Thymus (tissue), 11 donors: ENCODE measurements at regions not wholly inside any gene's neighbourhood (a gene's known extent, or its start where the extent isn't known, plus 50 kb on each side); places are given as distances from the start of the nearest gene placed in this dataset.
A peak's percentile ranks its signal among the peaks of the same experiment; 100 is the strongest.

ENCODE experiments used
- DNase-seq, 9 donors: peaks; one replicate each; pipeline ENCODE4 v3.0.0-alpha.2; 2013; ENCODE audit warnings: low spot score in 9 of 9, low read depth in 6 of 9, missing footprints in 1 of 9
- H3K27ac ChIP-seq, 2 donors: one replicate each; pipeline ENCODE4 v1.5.1; 2013; ENCODE audit warnings: control low read depth in 1 of 2, low read depth in 1 of 2, low read length in 1 of 2, mild to moderate bottlenecking in 1 of 2, moderate library complexity in 1 of 2
- H3K27me3 ChIP-seq, 2 donors: one replicate each; pipeline ENCODE4 v1.5.1; 2013; ENCODE audit warnings: low read length in 1 of 2; ENCODE audit not compliant: control insufficient read depth in 2 of 2, insufficient read depth in 1 of 2
- H3K36me3 ChIP-seq, 2 donors: one replicate each; pipeline ENCODE4 v1.5.1; 2013; ENCODE audit warnings: low read length in 1 of 2, mild to moderate bottlenecking in 1 of 2, moderate library complexity in 1 of 2; ENCODE audit not compliant: control insufficient read depth in 2 of 2, insufficient read depth in 2 of 2
- H3K4me1 ChIP-seq, 2 donors: one replicate each; pipeline ENCODE4 v1.5.1; 2013; ENCODE audit warnings: low read length in 2 of 2; ENCODE audit not compliant: control insufficient read depth in 2 of 2, insufficient read depth in 2 of 2
- H3K4me3 ChIP-seq, 2 donors: one replicate each; pipeline ENCODE4 v1.5.1; 2013; ENCODE audit warnings: low read length in 2 of 2, control low read depth in 1 of 2, mild to moderate bottlenecking in 1 of 2
- H3K9me3 ChIP-seq, 2 donors: one replicate each; pipeline ENCODE4 v1.5.1; 2013; ENCODE audit warnings: low read length in 1 of 2, mild to moderate bottlenecking in 1 of 2; ENCODE audit not compliant: control insufficient read depth in 2 of 2, insufficient read depth in 1 of 2
- WGBS: extraction: QIAGEN DNeasy Blood & Tissue Kit; methylation state at CpG from one replicate; pipeline ENCODE4 v1.1.7; 2013; 5-methylcytosine and 5-hydroxymethylcytosine counted together
- donor health status: healthy.

- H3K4me1 ChIP-seq: no peaks in the 10 kb centered on the region
- no peak overlapping the region for H3K27ac ChIP-seq
- no peak overlapping the region for H3K4me3 ChIP-seq
- H3K27me3 ChIP-seq: no peaks in the 10 kb centered on the region
- H3K36me3 ChIP-seq: no peaks in the 10 kb centered on the region
- DNase-seq: no peak
- WGBS: 65% methylated on average over 1 of the region's 1 CpG
- peaks cover 0 to 4% of the 10 kb centered on the region in 2 donors for H3K9me3 ChIP-seq
These were observed 57.3 kb downstream of the MED10 start for GRCh38 chr5:6321078-6321477.

DNA sequence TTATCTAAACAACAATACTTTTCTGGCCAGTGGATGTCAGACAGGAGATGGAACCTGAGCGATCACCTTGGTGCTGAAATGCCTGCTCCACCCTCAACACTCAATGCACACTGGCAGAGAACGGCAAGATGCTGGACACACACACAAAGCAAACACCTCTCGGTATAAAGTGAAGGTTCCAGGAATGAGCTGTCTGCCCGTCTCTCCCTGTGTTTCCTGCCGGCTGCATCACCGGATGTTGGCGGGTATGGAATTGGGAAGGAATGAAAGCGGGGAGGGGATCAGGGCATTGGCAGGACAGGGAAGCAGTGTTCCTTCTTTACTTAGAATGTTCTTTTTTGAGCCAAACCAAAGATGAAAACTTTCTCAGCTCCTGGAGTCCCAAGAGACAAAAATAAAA lies 59.2 kb downstream of the MED10 start:
- no peak overlapping the region for H3K4me3 ChIP-seq
- H3K27ac ChIP-seq: no peak overlapping the region
- no peaks in the 10 kb centered on the region for H3K4me1 ChIP-seq
- H3K36me3 ChIP-seq: no peaks in the 10 kb centered on the region
- peaks cover 0 to 4% of the 10 kb centered on the region in 2 donors for H3K9me3 ChIP-seq
- no peak for DNase-seq
- 93% methylated on average over 8 of the region's 8 CpGs for WGBS
- no peaks in the 10 kb centered on the region for H3K27me3 ChIP-seq

GRCh38 chr5:6317116-6317798 lies 61.1 kb downstream of the MED10 start:
- Histone ChIP-seq H3K4me3 (no peak overlapping the region), H3K9me3 (peaks cover 0 to 2% of the 10 kb centered on the region in 2 donors), H3K4me1 (no peaks in the 10 kb centered on the region), H3K36me3 (no peaks in the 10 kb centered on the region), H3K27ac (no peak overlapping the region), H3K27me3 (no peaks in the 10 kb centered on the region)
- DNase-seq: no peak
- 86% methylated on average over 4 of the region's 4 CpGs for WGBS

DNA sequence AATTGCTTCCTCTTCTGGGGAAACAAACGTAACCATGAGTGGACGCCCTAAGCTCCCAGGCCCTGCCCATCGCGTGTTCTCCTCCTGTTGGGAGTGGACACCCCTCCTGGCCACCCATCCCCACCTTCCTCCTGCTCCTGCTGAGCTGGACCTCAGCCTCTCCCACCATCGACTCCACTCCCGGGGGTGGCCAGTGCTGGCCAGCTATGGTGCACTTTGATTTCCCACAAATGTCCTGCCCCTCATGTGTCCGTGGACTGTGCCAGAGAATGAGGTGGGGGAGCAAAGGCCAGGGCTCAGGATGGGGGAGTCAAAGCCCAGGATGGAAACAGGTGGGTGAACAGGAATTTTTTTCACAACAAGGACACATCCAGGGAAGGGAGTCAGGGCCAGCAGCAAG lies 62.8 kb downstream of the MED10 start:
- DNase-seq: no peak

GRCh38 chr5:6311568-6312501 lies 66.5 kb downstream of the MED10 start:
- no peak overlapping the region for H3K4me3 ChIP-seq
- H3K27ac ChIP-seq: no peak overlapping the region
- no peak for DNase-seq
- H3K27me3 ChIP-seq: no peaks in the 10 kb centered on the region
- 95% methylated on average over 11 of the region's 11 CpGs for WGBS
- H3K4me1 ChIP-seq: no peaks in the 10 kb centered on the region
- H3K9me3 ChIP-seq: no peaks in the 10 kb centered on the region
- no peaks in the 10 kb centered on the region for H3K36me3 ChIP-seq

More for the DNA sequence above, 62.8 kb downstream of the MED10 start:
- 84% methylated on average over 7 of the region's 7 CpGs for WGBS
- no peaks in the 10 kb centered on the region for H3K4me1 ChIP-seq
- no peaks in the 10 kb centered on the region for H3K36me3 ChIP-seq
- H3K9me3 ChIP-seq: no peaks in the 10 kb centered on the region
- H3K27ac ChIP-seq: no peak overlapping the region
- H3K4me3 ChIP-seq: no peak overlapping the region
- H3K27me3 ChIP-seq: no peaks in the 10 kb centered on the region

GRCh38 chr5:6309949-6310348 lies 68.4 kb downstream of the MED10 start:
- no peaks in the 10 kb centered on the region for H3K9me3 ChIP-seq
- no peaks in the 10 kb centered on the region for H3K27me3 ChIP-seq
- H3K36me3 ChIP-seq: no peaks in the 10 kb centered on the region
- H3K27ac ChIP-seq: no peak overlapping the region
- no peak for DNase-seq
- H3K4me1 ChIP-seq: no peaks in the 10 kb centered on the region
- no peak overlapping the region for H3K4me3 ChIP-seq
- WGBS: 61% methylated on average over 2 of the region's 2 CpGs

- H3K9me3 ChIP-seq: no peaks in the 10 kb centered on the region
- H3K27me3 ChIP-seq: no peaks in the 10 kb centered on the region
- H3K4me1 ChIP-seq: no peaks in the 10 kb centered on the region
- DNase-seq: no peak
- H3K4me3 ChIP-seq: no peak overlapping the region
- no peaks in the 10 kb centered on the region for H3K36me3 ChIP-seq
- H3K27ac ChIP-seq: no peak overlapping the region
- 91% methylated on average over 5 of the region's 5 CpGs for whole genome bisulfite sequencing
These were observed 69.7 kb downstream of the MED10 start for GRCh38 chr5:6308683-6309082.

- 76% methylated on average over 5 of the region's 5 CpGs for WGBS
- peak in 1 of 9 donors; percentile 8 for DNase-seq
- no peaks in the 10 kb centered on the region for H3K27me3 ChIP-seq
- H3K27ac ChIP-seq: peak overlapping the region in 1 of 2 donors; percentile 37
- no peaks in the 10 kb centered on the region for H3K36me3 ChIP-seq
- no peaks in the 10 kb centered on the region for H3K9me3 ChIP-seq
- no peak overlapping the region for H3K4me3 ChIP-seq
- H3K4me1 ChIP-seq: no peaks in the 10 kb centered on the region
These were observed 71.0 kb downstream of the MED10 start for GRCh38 chr5:6307304-6307703.

GRCh38 chr5:6305853-6306252 lies 72.5 kb downstream of the MED10 start:
- Histone ChIP-seq H3K4me1 (no peaks in the 10 kb centered on the region), H3K9me3 (no peaks in the 10 kb centered on the region), H3K36me3 (no peaks in the 10 kb centered on the region), H3K4me3 (no peak overlapping the region), H3K27me3 (no peaks in the 10 kb centered on the region), H3K27ac (no peak overlapping the region)
- WGBS: 88% methylated on average over 6 of the region's 6 CpGs
- DNase-seq: no peak
